Hepatic stellate cell (primary cell): ENCODE measurements at regions not wholly inside any gene's neighbourhood (a gene's known extent, or its start where the extent isn't known, plus 50 kb on each side); places are given as distances from the start of the nearest gene placed in this dataset.

Source experiments
- DNase-seq: peaks from one replicate; pipeline ENCODE4 v3.0.0; 2011; ENCODE audit warnings: low spot score

GRCh38 chr2:226620176-226620575 is 179.4 kb downstream of the IRS1 start:
- DNase-seq = no peak

- DNase-seq = no peak
Measured at GRCh38 chr2:226619707-226620106, 179.9 kb downstream of the IRS1 start.

- DNase-seq = no peak
Measured at GRCh38 chr2:226618875-226619605, 180.6 kb downstream of the IRS1 start.

GRCh38 chr2:226618544-226618874 is 181.1 kb downstream of the IRS1 start:
- DNase-seq = no peak

- no peak for DNase-seq
Measured at GRCh38 chr2:226615891-226616290, 183.7 kb downstream of the IRS1 start.

- DNase-seq = no peak
Measured at GRCh38 chr2:226611944-226612318, 187.7 kb downstream of the IRS1 start.

- no peak for DNase-seq
Measured at GRCh38 chr2:226611196-226611943, 188.2 kb downstream of the IRS1 start.

- DNase-seq = peak; percentile 19
Measured at GRCh38 chr2:226609366-226609765, 190.3 kb downstream of the IRS1 start.

- no peak for DNase-seq
Measured at GRCh38 chr2:226608451-226608850, 191.2 kb downstream of the IRS1 start.

GRCh38 chr2:226607379-226607778 is 192.2 kb downstream of the IRS1 start:
- no peak for DNase-seq

- DNase-seq = no peak
Measured at GRCh38 chr2:226605642-226606041, 194.0 kb downstream of the IRS1 start.

GRCh38 chr2:226603606-226604005 is 196.0 kb downstream of the IRS1 start:
- DNase-seq = no peak

GRCh38 chr2:226601881-226602662 is 197.5 kb downstream of the IRS1 start:
- no peak for DNase-seq

- no peak for DNase-seq
Measured at GRCh38 chr2:226600802-226601201, 198.8 kb downstream of the IRS1 start.

- no peak for DNase-seq
Measured at GRCh38 chr2:226600184-226600583, 199.4 kb downstream of the IRS1 start.

GRCh38 chr2:226589043-226589442 is 210.6 kb downstream of the IRS1 start:
- no peak for DNase-seq

GRCh38 chr2:226585130-226585561 is 214.5 kb downstream of the IRS1 start:
- no peak for DNase-seq

- DNase-seq = no peak
Measured at GRCh38 chr2:226584518-226585055, 215.0 kb downstream of the IRS1 start.

GRCh38 chr2:226583715-226584114 is 215.9 kb downstream of the IRS1 start:
- DNase-seq = peak; percentile 46

- DNase-seq = no peak
Measured at GRCh38 chr2:226581661-226582060, 218.0 kb downstream of the IRS1 start.

GRCh38 chr2:226581004-226581403 is 218.6 kb downstream of the IRS1 start:
- no peak for DNase-seq

- DNase-seq = no peak
Measured at GRCh38 chr2:226580403-226580802, 219.2 kb downstream of the IRS1 start.

GRCh38 chr2:226579519-226579918 is 220.1 kb downstream of the IRS1 start:
- DNase-seq = no peak
